Heart left ventricle (tissue), 16 donors: ENCODE measurements at regions not wholly inside any gene's neighbourhood (a gene's known extent, or its start where the extent isn't known, plus 50 kb on each side); places are given as distances from the start of the nearest gene placed in this dataset.

Experiments used
- ATAC-seq, 4 donors: fragments of 200-7000 bp; cut with Tn5 transposase; one replicate each; pipeline ENCODE4 v1.9.1; 2020 to 2022; ENCODE audit warnings: moderate library complexity in 4 of 4, mild to moderate bottlenecking in 3 of 4, moderate number of reproducible peaks in 1 of 4
- DNase-seq, 5 donors: peaks; one replicate each; pipeline ENCODE4 v3.0.0-alpha.2; 2020
- H3K27ac ChIP-seq, 12 donors: fragments of 200-600 bp; sonication (generic) in 4 of 12; one replicate each; pipeline versions ENCODE4 v1.5.0 to v1.8.0; 2016 to 2022; ENCODE audit warnings: mild to moderate bottlenecking in 2 of 12
- H3K27me3 ChIP-seq, 9 donors: fragments of 200-600 bp; sonication (generic) in 2 of 9; one replicate each; pipeline versions ENCODE4 v1.5.1 to v1.8.0; 2016 to 2022; ENCODE audit warnings: mild to moderate bottlenecking in 3 of 9
- H3K36me3 ChIP-seq, 9 donors: fragments of 200-600 bp; sonication (generic) in 2 of 9; one replicate each; pipeline versions ENCODE4 v1.5.0 to v1.8.0; 2018 to 2022; ENCODE audit warnings: mild to moderate bottlenecking in 2 of 9
- H3K4me1 ChIP-seq, 12 donors: fragments of 200-600 bp; sonication (generic) in 4 of 12; one replicate each; pipeline versions ENCODE4 v1.5.0 to v1.8.0; 2016 to 2022; ENCODE audit warnings: mild to moderate bottlenecking in 3 of 12
- H3K4me3 ChIP-seq, 12 donors: fragments of 200-600 bp; sonication (generic) in 4 of 12; one replicate each; pipeline versions ENCODE4 v1.5.0 to v1.8.0; 2017 to 2022; ENCODE audit warnings: mild to moderate bottlenecking in 9 of 12, moderate library complexity in 4 of 12
- H3K9me3 ChIP-seq, 12 donors: fragments of 200-600 bp; sonication (generic) in 4 of 12; one replicate each; pipeline versions ENCODE4 v1.5.0 to v1.8.0; 2016 to 2022; ENCODE audit warnings: mild to moderate bottlenecking in 1 of 12
- POLR2A ChIP-seq, 2 donors: fragments of 450-650 bp; IDR thresholded peaks; one replicate each; pipeline ENCODE4 v1.6.1; 2017; ENCODE audit warnings: antibody characterized with exemption in 2 of 2, mild to moderate bottlenecking in 2 of 2, moderate library complexity in 2 of 2
- WGBS, 4 donors: extraction: QIAGEN DNeasy Blood & Tissue Kit in 2 of 4; methylation state at CpG; one replicate each; pipeline versions ENCODE4 v1.1.5 to v1.1.7; 2013 to 2018; 5-methylcytosine and 5-hydroxymethylcytosine counted together
- intact Hi-C, 10 donors: fragments of 100-400 bp; cut with DNase I; formaldehyde crosslinking; loops; one replicate each; pipeline versions ENCODE4 v1.11.1 to v1.14.2; 2022
- TF ChIP-seq, protein P1 (sequence below), 12 donors: fragments of 200-600 bp; sonication (generic) in 4 of 12; IDR thresholded peaks; one replicate each; pipeline versions ENCODE4 v1.5.0 to v1.8.0; 2018 to 2022; ENCODE audit warnings: antibody characterized with exemption in 12 of 12, mild to moderate bottlenecking in 5 of 12
- donor health status: ischemic (EF 13 %, LVEDD 7.1; RV severe dilation, severe dysfunction).
- donor health status: healthy with polysubstance abuse.
- donor health status: DM: no; HTN: yes; CAD: no.
- donor health status: DM: no; HTN: no; CAD: no.
- donor health status: ischemic (EF 25% LVEDD 6.9; RV normal size, moderate dysfunction).
- donor health status: ischemic (EF 25% LVEDD 5.7; RV mildly dilated, moderate dysfunction).
- donor health status: healthy.
- donor health status: DM: yes; HTN: yes; CAD: no.
- donor health status: ischemic (EF 35%, LVEDD 5.7; RV mildly dilated, moderate dysfunction).
- donor health status: nonischemic (EF 11% LVEDD 7.7; RV severe dilation, severe dysfunction).
- donor health status: DM: yes; HTN: yes; CAD: no.
- donor health status: PGD.
- donor health status: ischemic (EF 29% LVEDD 5.4; RV normal size, mild dysfunction).
- donor health status: nonischemic (EF 23%, LVEDD 6.1; RV moderate dilation, normal function).

DNA sequence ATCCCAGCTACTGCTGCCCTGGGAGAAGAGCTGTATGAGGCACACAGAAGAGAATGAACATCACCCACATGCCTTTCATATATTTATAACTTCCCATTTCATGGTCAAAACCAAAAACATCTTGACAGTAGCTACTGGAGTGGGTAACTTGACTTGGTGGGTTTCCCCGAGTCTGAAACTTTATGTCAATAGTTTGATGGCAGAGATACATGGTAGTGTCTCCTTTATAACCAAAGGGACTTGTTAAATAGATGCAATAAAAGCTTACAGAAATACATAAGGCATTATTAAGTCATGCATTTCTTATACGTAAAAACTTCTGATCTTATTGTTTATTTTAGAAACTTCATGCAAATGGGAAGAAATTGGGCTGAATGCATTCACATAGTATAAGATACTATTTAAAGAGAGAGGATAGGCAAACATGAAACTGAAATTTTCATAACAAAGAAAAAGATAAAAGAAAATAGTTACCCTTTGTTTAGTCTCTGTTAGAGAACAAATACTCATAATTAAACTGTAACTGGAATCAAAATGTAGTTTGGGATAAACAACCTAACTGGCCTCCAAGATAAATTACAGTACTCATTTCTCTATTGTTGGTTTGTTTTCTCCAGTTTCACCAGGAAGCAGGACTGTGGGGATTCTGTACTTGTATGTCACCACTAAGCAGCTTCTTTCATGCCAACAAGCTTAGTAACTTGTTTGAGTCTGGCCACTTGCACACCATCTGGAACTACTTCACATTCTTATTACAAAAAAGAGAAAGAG, 459.3 kb upstream of the MEF2C start:
- Histone ChIP-seq H3K27ac (no peak overlapping the region), H3K4me1 (peaks cover 0 to 5% (median 0%) of the 10 kb centered on the region in 12 donors), H3K9me3 (no peaks in the 10 kb centered on the region), H3K36me3 (no peaks in the 10 kb centered on the region), H3K27me3 (no peaks in the 10 kb centered on the region), H3K4me3 (no peak overlapping the region)
- WGBS, 4 donors = 90 to 94% (median 93%) methylated on average over 2 of the region's 2 CpGs
- no peak for TF ChIP-seq POLR2A (IDR thresholded peaks at IDR 0.05)
- TF ChIP-seq, protein P1, sequence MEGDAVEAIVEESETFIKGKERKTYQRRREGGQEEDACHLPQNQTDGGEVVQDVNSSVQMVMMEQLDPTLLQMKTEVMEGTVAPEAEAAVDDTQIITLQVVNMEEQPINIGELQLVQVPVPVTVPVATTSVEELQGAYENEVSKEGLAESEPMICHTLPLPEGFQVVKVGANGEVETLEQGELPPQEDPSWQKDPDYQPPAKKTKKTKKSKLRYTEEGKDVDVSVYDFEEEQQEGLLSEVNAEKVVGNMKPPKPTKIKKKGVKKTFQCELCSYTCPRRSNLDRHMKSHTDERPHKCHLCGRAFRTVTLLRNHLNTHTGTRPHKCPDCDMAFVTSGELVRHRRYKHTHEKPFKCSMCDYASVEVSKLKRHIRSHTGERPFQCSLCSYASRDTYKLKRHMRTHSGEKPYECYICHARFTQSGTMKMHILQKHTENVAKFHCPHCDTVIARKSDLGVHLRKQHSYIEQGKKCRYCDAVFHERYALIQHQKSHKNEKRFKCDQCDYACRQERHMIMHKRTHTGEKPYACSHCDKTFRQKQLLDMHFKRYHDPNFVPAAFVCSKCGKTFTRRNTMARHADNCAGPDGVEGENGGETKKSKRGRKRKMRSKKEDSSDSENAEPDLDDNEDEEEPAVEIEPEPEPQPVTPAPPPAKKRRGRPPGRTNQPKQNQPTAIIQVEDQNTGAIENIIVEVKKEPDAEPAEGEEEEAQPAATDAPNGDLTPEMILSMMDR (IDR thresholded peaks at IDR 0.05) = no peak
- intact Hi-C loops = no loop called here
- no peak for DNase-seq
- ATAC-seq = no peak

DNA sequence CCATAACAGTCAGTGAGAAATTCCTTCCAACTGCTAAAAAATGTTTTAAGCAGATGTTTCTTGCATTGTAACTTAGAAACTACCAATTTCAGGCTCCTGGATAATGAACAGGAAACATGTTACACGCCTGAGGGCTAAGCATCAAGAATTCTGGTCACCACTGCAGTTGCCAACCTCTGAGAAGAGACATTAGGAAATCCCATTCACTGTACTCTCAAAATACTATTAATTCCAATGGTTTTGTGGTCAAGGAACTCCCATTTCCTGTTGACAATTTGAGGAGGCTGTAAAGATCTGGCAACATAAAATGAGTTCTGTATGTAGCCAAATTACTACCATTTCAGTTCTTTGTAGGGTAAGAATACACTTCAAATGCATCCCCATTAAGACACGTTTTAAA, 456.0 kb upstream of the MEF2C start:
- ATAC-seq (no peak), DNase-seq (no peak)
- H3K27ac ChIP-seq = no peak overlapping the region
- no peaks in the 10 kb centered on the region for H3K36me3 ChIP-seq
- H3K9me3 ChIP-seq = no peaks in the 10 kb centered on the region
- intact Hi-C loops = no loop called here
- 48 to 67% (median 63%) methylated on average over 2 of the region's 2 CpGs for WGBS, 4 donors
- no peak overlapping the region for H3K4me3 ChIP-seq
- TF ChIP-seq POLR2A (IDR thresholded peaks at IDR 0.05) = no peak
- TF ChIP-seq, protein P1 (IDR thresholded peaks at IDR 0.05) = no peak
- H3K27me3 ChIP-seq = no peaks in the 10 kb centered on the region
- H3K4me1 ChIP-seq = peaks cover 0 to 5% (median 0%) of the 10 kb centered on the region in 12 donors

DNA sequence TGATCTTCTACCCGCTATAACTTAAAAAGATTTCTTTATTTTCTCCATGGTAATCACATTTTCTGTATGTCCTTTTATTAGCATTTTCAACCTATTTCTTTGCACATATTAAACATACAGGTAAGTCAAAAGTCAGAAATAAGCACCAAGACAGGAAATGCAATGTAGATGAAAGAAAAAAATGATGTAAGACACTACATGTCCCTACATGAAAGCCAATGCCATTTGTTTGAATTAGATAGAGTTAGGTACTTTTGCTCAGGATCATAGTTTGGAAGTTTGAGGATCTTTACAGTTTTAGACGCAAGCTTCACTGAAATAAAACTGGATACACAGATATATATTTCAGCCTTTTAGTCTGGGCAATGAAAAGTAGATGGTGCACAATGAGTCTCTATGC, 453.1 kb upstream of the MEF2C start:
- intact Hi-C loops = no loop called here
- Histone ChIP-seq H3K4me3 (no peak overlapping the region), H3K9me3 (no peaks in the 10 kb centered on the region), H3K27ac (no peak overlapping the region), H3K4me1 (peaks cover 0 to 5% (median 0%) of the 10 kb centered on the region in 12 donors), H3K36me3 (no peaks in the 10 kb centered on the region), H3K27me3 (no peaks in the 10 kb centered on the region)
- TF ChIP-seq, protein P1 (IDR thresholded peaks at IDR 0.05) = no peak
- no peak for TF ChIP-seq POLR2A (IDR thresholded peaks at IDR 0.05)
- WGBS, 4 donors = 94 to 99% (median 96%) methylated on average over 2 of the region's 2 CpGs
- ATAC-seq (no peak), DNase-seq (no peak)

DNA sequence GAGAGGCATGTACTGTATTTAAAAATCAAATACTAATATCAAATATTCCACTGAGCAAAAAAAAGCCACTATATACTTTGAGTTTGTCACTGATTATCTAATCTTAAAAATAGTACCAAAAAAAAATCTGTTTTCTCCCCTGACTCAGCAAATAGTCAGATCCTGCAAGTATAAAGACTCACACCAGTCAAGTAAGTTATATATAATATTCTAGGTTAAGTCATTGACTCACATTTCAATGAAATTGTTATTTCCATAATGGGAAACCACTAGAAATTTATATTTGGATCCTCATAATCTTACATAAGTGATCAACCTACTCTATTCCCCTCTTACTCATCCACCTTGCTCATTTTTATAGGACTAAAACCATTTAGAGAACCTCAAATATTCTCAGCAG, 447.2 kb upstream of the MEF2C start:
- H3K36me3 ChIP-seq = no peaks in the 10 kb centered on the region
- TF ChIP-seq, protein P1 (IDR thresholded peaks at IDR 0.05) = no peak
- no peak for TF ChIP-seq POLR2A (IDR thresholded peaks at IDR 0.05)
- H3K9me3 ChIP-seq = no peaks in the 10 kb centered on the region
- no peak overlapping the region for H3K4me3 ChIP-seq
- no peak overlapping the region for H3K27ac ChIP-seq
- no peak for ATAC-seq
- intact Hi-C loops = no loop called here
- H3K27me3 ChIP-seq = no peaks in the 10 kb centered on the region
- H3K4me1 ChIP-seq = peaks cover 0 to under 1% (median 0%) of the 10 kb centered on the region in 12 donors
- DNase-seq = no peak
